ENCODE measurements at regions not wholly inside any gene's neighbourhood (a gene's known extent, or its start where the extent isn't known, plus 50 kb on each side); places are given as distances from the start of the nearest gene placed in this dataset.

GRCh38 chr1:83716641-83717040, 282.3 kb downstream of the TTLL7 start:
- no peaks in the 10 kb centered on the region for H3K36me3 ChIP-seq
- no peaks in the 10 kb centered on the region for H3K9me3 ChIP-seq
- intact Hi-C loops (cut with DNase I): no loop called here
- H3K27me3 ChIP-seq: no peaks in the 10 kb centered on the region
- no peak for TF ChIP-seq CTCF (IDR thresholded peaks at IDR 0.05)
- ATAC-seq (no peak), DNase-seq (no peak)
- 85% methylated on average over 3 of the region's 3 CpGs for WGBS, 2 donors
- H3K4me1 ChIP-seq: no peaks in the 10 kb centered on the region
- no peak overlapping the region for H3K27ac ChIP-seq
- no peak overlapping the region for H3K4me3 ChIP-seq

- no peak for ATAC-seq
- no peak for TF ChIP-seq CTCF (IDR thresholded peaks at IDR 0.05)
- no peak for DNase-seq
- Histone ChIP-seq H3K27ac (no peak overlapping the region), H3K36me3 (no peaks in the 10 kb centered on the region), H3K27me3 (no peaks in the 10 kb centered on the region), H3K4me1 (peaks cover 0 to 3% (median 0%) of the 10 kb centered on the region in 9 donors), H3K9me3 (no peaks in the 10 kb centered on the region), H3K4me3 (no peak overlapping the region)
- intact Hi-C loops (cut with DNase I): no loop called here
- WGBS, 2 donors: 97 to 98% methylated on average over 1 of the region's 1 CpG
Observed at GRCh38 chr1:83715550-83715949, 283.4 kb downstream of the TTLL7 start.

GRCh38 chr1:83709662-83710061, 289.3 kb downstream of the TTLL7 start:
- intact Hi-C loops (cut with DNase I): no loop called here
- no peak for TF ChIP-seq CTCF (IDR thresholded peaks at IDR 0.05)
- Histone ChIP-seq H3K36me3 (no peaks in the 10 kb centered on the region), H3K9me3 (no peaks in the 10 kb centered on the region), H3K4me1 (peaks cover 0 to 6% (median 0%) of the 10 kb centered on the region in 9 donors), H3K4me3 (no peak overlapping the region), H3K27me3 (no peaks in the 10 kb centered on the region), H3K27ac (no peak overlapping the region)
- no peak for DNase-seq
- no peak for ATAC-seq
- 92 to 94% methylated on average over 1 of the region's 1 CpG for WGBS, 2 donors

- H3K36me3 ChIP-seq: no peaks in the 10 kb centered on the region
- peaks cover 0 to 6% (median 0%) of the 10 kb centered on the region in 9 donors for H3K4me1 ChIP-seq
- 84 to 88% methylated on average over 3 of the region's 3 CpGs for WGBS, 2 donors
- DNase-seq: no peak
- H3K27me3 ChIP-seq: no peaks in the 10 kb centered on the region
- no peaks in the 10 kb centered on the region for H3K9me3 ChIP-seq
- no peak overlapping the region for H3K27ac ChIP-seq
- intact Hi-C loops (cut with DNase I): no loop called here
- no peak overlapping the region for H3K4me3 ChIP-seq
- ATAC-seq: no peak
- TF ChIP-seq CTCF (IDR thresholded peaks at IDR 0.05): no peak
Observed at GRCh38 chr1:83706354-83706938, 292.5 kb downstream of the TTLL7 start.
